Loucy (cell line): ENCODE measurements at regions not wholly inside any gene's neighbourhood (a gene's known extent, or its start where the extent isn't known, plus 50 kb on each side); places are given as distances from the start of the nearest gene placed in this dataset.

Experiments used
- H2AFZ ChIP-seq: fragments of 200-600 bp; sonication (generic); 2 replicates; pipeline ENCODE4 v1.6.0; 2016; ENCODE audit warnings: antibody characterized with exemption, mild to moderate bottlenecking, low read length, moderate library complexity
- H3F3A ChIP-seq: fragments of 200-600 bp; 2 replicates; pipeline ENCODE4 v1.6.0; 2016; ENCODE audit warnings: antibody characterized with exemption, low read depth, mild to moderate bottlenecking
- H3K27me3 ChIP-seq: fragments of 200-600 bp; sonication (generic); 2 replicates; pipeline ENCODE4 v1.6.1; 2014; ENCODE audit warnings: low read length, mild to moderate bottlenecking; ENCODE audit not compliant: insufficient read depth, poor library complexity, severe bottlenecking
- H3K36me3 ChIP-seq: fragments of 200-600 bp; sonication (generic); 2 replicates; pipeline ENCODE4 v1.6.1; 2016; ENCODE audit warnings: low read length; ENCODE audit not compliant: insufficient read depth
- H3K4me1 ChIP-seq: fragments of 200-600 bp; sonication (generic); 2 replicates; pipeline ENCODE4 v1.5.1; 2014; ENCODE audit warnings: low read length, mild to moderate bottlenecking; ENCODE audit not compliant: insufficient read depth, poor library complexity, severe bottlenecking
- H3K4me2 ChIP-seq: fragments of 200-600 bp; sonication (generic); 2 replicates; pipeline ENCODE4 v1.6.0; 2014; ENCODE audit warnings: antibody characterized with exemption, low read length, low read depth, mild to moderate bottlenecking; ENCODE audit not compliant: poor library complexity, severe bottlenecking
- H3K4me3 ChIP-seq: fragments of 200-600 bp; sonication (generic); 2 replicates; pipeline ENCODE4 v1.5.1; 2014; ENCODE audit warnings: low read length, mild to moderate bottlenecking, mixed read lengths; ENCODE audit not compliant: poor library complexity, severe bottlenecking
- H3K79me2 ChIP-seq: fragments of 200-600 bp; sonication (generic); 2 replicates; pipeline ENCODE4 v1.6.1; 2014; ENCODE audit warnings: low read length; ENCODE audit not compliant: insufficient read depth
- H3K9ac ChIP-seq: fragments of 200-600 bp; sonication (generic); 2 replicates; pipeline ENCODE4 v1.6.0; 2014; ENCODE audit warnings: mild to moderate bottlenecking, low read depth, low read length, moderate library complexity; ENCODE audit not compliant: poor library complexity, severe bottlenecking
- H3K9me2 ChIP-seq: fragments of 200-600 bp; sonication (generic); replicated peaks from 2 replicates; pipeline ENCODE4 v1.6.1; 2016; ENCODE audit warnings: low read depth, low read length, mixed read lengths
- H3K9me3 ChIP-seq: fragments of 200-600 bp; sonication (generic); 2 replicates; pipeline ENCODE4 v1.6.1; 2014; ENCODE audit warnings: mild to moderate bottlenecking, antibody characterized with exemption, low read length, low read depth; ENCODE audit not compliant: insufficient read depth
- H4K20me1 ChIP-seq: fragments of 200-600 bp; sonication (generic); 2 replicates; pipeline ENCODE4 v1.6.0; 2014; ENCODE audit warnings: antibody characterized with exemption, low read length, mild to moderate bottlenecking; ENCODE audit not compliant: insufficient read depth, poor library complexity, severe bottlenecking
- CTCF ChIP-seq: fragments of 200-600 bp; sonication (generic); conservative IDR thresholded peaks from 2 replicates; pipeline ENCODE4 v1.5.1; 2014; ENCODE audit warnings: mild to moderate bottlenecking, antibody characterized with exemption, low read length
- EZH2phosphoT487 ChIP-seq: fragments of 200-600 bp; IDR thresholded peaks from 2 replicates; pipeline ENCODE4 v1.6.1; 2018; ENCODE audit warnings: antibody characterized with exemption, mild to moderate bottlenecking, moderate library complexity, borderline replicate concordance

GRCh38 chrX:124216396-124217115 is 115.9 kb upstream of the TEX13D start:
- Histone ChIP-seq H3K4me3 (peak overlapping the region; percentile 74), H3K4me1 (peaks cover 80% of the 10 kb centered on the region), H2AFZ (no peak overlapping the region), H3K9ac (peak overlapping the region; percentile 80), H3K79me2 (no peaks in the 10 kb centered on the region), H3K4me2 (peak overlapping the region; percentile 95), H3K9me3 (no peaks in the 10 kb centered on the region), H3K36me3 (no peaks in the 10 kb centered on the region), H3K9me2 (no peaks in the 10 kb centered on the region), H3K27me3 (no peaks in the 10 kb centered on the region), H3F3A (peaks cover 13% of the 10 kb centered on the region), H4K20me1 (no peaks in the 10 kb centered on the region)
- TF ChIP-seq EZH2phosphoT487 = no peak
- TF ChIP-seq CTCF = no peak

- H3K4me1 ChIP-seq = peaks cover 83% of the 10 kb centered on the region
- H3K79me2 ChIP-seq = no peaks in the 10 kb centered on the region
- no peaks in the 10 kb centered on the region for H3K27me3 ChIP-seq
- no peaks in the 10 kb centered on the region for H3K9me2 ChIP-seq
- no peaks in the 10 kb centered on the region for H4K20me1 ChIP-seq
- no peaks in the 10 kb centered on the region for H3K9me3 ChIP-seq
- H3K36me3 ChIP-seq = no peaks in the 10 kb centered on the region
- peak overlapping the region; percentile 80 for H3K9ac ChIP-seq
- no peak overlapping the region for H2AFZ ChIP-seq
- H3K4me3 ChIP-seq = peak overlapping the region; percentile 74
- TF ChIP-seq EZH2phosphoT487 = no peak
- H3F3A ChIP-seq = peaks cover 13% of the 10 kb centered on the region
- H3K4me2 ChIP-seq = peak overlapping the region; percentile 95
Measured at GRCh38 chrX:124217304-124218251, 114.9 kb upstream of the TEX13D start.

GRCh38 chrX:124223524-124223923 is 108.9 kb upstream of the TEX13D start:
- Histone ChIP-seq H3K9me3 (no peaks in the 10 kb centered on the region), H3K4me3 (peak overlapping the region; percentile 56), H2AFZ (0 out of 2 replicates have a peak overlapping the region, but pooled peaks have one; percentile 72), H3K27me3 (no peaks in the 10 kb centered on the region), H3K9ac (peak overlapping the region; percentile 59), H3K4me1 (peaks cover 82% of the 10 kb centered on the region), H3K79me2 (no peaks in the 10 kb centered on the region), H4K20me1 (no peaks in the 10 kb centered on the region), H3K36me3 (no peaks in the 10 kb centered on the region), H3F3A (peaks cover under 1% of the 10 kb centered on the region; the same call in 1 of the 2 replicates), H3K9me2 (no peaks in the 10 kb centered on the region), H3K4me2 (peak overlapping the region; percentile 63)
- TF ChIP-seq CTCF (peak; percentile 69), EZH2phosphoT487 (no peak)
